ENCODE measurements at regions not wholly inside any gene's neighbourhood (a gene's known extent, or its start where the extent isn't known, plus 50 kb on each side); places are given as distances from the start of the nearest gene placed in this dataset.

- Histone ChIP-seq H3K27me3 (no peaks in the 10 kb centered on the region), H3K4me1 (no peaks in the 10 kb centered on the region), H3K27ac (no peak overlapping the region), H3K36me3 (peaks cover 0 to 8% (median 0%) of the 10 kb centered on the region in 4 donors), H3K9me3 (no peaks in the 10 kb centered on the region), H3K4me3 (no peak overlapping the region)
- in situ Hi-C loops (cut with MboI; ENCODE audit: low pct_ligation_motif_present in 1 of 4, low pct_unique_long_range_greater_than_20kb in 1 of 4, low sequenced_read_pairs in 3 of 4) (no loop called here), intact Hi-C loops (cut with DNase I; ENCODE audit: low total_unique reads) (no loop called here)
- TF ChIP-seq POLR2A (IDR thresholded peaks at IDR 0.05) (no peak), POLR2AphosphoS5 (IDR thresholded peaks at IDR 0.05) (no peak)
- TF ChIP-seq, protein P1, sequence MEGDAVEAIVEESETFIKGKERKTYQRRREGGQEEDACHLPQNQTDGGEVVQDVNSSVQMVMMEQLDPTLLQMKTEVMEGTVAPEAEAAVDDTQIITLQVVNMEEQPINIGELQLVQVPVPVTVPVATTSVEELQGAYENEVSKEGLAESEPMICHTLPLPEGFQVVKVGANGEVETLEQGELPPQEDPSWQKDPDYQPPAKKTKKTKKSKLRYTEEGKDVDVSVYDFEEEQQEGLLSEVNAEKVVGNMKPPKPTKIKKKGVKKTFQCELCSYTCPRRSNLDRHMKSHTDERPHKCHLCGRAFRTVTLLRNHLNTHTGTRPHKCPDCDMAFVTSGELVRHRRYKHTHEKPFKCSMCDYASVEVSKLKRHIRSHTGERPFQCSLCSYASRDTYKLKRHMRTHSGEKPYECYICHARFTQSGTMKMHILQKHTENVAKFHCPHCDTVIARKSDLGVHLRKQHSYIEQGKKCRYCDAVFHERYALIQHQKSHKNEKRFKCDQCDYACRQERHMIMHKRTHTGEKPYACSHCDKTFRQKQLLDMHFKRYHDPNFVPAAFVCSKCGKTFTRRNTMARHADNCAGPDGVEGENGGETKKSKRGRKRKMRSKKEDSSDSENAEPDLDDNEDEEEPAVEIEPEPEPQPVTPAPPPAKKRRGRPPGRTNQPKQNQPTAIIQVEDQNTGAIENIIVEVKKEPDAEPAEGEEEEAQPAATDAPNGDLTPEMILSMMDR (IDR thresholded peaks at IDR 0.05), result no peak
- DNase-seq, result no peak
- 93% methylated on average over 42 of the region's 53 CpGs; no CpG with 5 or more reads in 1 of the 2 donors for WGBS, 2 donors (ENCODE audit: low coverage in 1 of 2)
Observed at GRCh38 chr19:5222821-5223321, 117.7 kb downstream of the PTPRS start.

DNA sequence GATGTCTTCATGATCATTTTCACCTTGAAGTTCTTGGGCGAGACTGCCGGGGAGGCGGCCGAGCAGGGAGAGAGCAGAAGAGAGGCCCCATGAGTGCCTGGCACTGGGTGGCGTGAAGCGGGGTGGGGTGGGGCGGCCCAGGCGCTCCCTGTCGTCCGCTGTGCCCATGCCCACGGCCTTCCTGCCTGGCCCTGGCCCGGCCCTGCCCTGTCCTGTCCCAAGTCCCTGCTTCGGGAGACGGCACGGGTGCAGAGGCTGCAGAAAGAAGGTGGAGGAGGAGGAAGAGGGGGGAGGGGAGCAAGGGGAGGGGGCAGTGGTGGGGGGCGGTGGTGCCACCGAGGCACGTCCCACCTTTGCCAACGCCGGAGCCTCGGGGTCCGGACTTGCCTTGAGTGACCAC is 118.4 kb downstream of the PTPRS start:
- peaks cover 0 to 15% (median 0%) of the 10 kb centered on the region in 4 donors for H3K36me3 ChIP-seq

GRCh38 chr19:5220866-5221265 is 119.7 kb downstream of the PTPRS start:
- H3K36me3 ChIP-seq, result peaks cover 0 to 16% (median 0%) of the 10 kb centered on the region in 4 donors
- TF ChIP-seq POLR2A (IDR thresholded peaks at IDR 0.05) (no peak), EP300 (IDR thresholded peaks at IDR 0.05; ENCODE audit: low read depth) (no peak), POLR2AphosphoS5 (IDR thresholded peaks at IDR 0.05) (no peak)
- TF ChIP-seq, protein P1 (IDR thresholded peaks at IDR 0.05), result no peak
- WGBS, 2 donors (ENCODE audit: low coverage in 1 of 2), result 90 to 100% methylated on average over 4 to 16 of the region's 16 CpGs
- in situ Hi-C loops (cut with MboI; ENCODE audit: low pct_ligation_motif_present in 1 of 4, low pct_unique_long_range_greater_than_20kb in 1 of 4, low sequenced_read_pairs in 3 of 4) (no loop called here), intact Hi-C loops (cut with DNase I; ENCODE audit: low total_unique reads) (no loop called here)
- H3K27ac ChIP-seq, result no peak overlapping the region
- H3K9me3 ChIP-seq, result no peaks in the 10 kb centered on the region
- no peaks in the 10 kb centered on the region for H3K27me3 ChIP-seq
- no peak overlapping the region for H3K4me3 ChIP-seq
- no peaks in the 10 kb centered on the region for H3K4me1 ChIP-seq
- DNase-seq, result no peak

More for the DNA sequence above, 118.4 kb downstream of the PTPRS start:
- no peaks in the 10 kb centered on the region for H3K27me3 ChIP-seq
- WGBS, 2 donors (ENCODE audit: low coverage in 1 of 2), result 91% methylated on average over 22 of the region's 22 CpGs; no CpG with 5 or more reads in 1 of the 2 donors
- no peak overlapping the region for H3K27ac ChIP-seq
- no peaks in the 10 kb centered on the region for H3K9me3 ChIP-seq
- TF ChIP-seq EP300 (IDR thresholded peaks at IDR 0.05; ENCODE audit: low read depth) (no peak), POLR2A (IDR thresholded peaks at IDR 0.05) (no peak), POLR2AphosphoS5 (IDR thresholded peaks at IDR 0.05) (no peak)
- TF ChIP-seq, protein P1 (IDR thresholded peaks at IDR 0.05), result no peak
- DNase-seq, result no peak
- no peak overlapping the region for H3K4me3 ChIP-seq
- intact Hi-C loops (cut with DNase I; ENCODE audit: low total_unique reads), result no loop called here
- H3K4me1 ChIP-seq, result no peaks in the 10 kb centered on the region
- in situ Hi-C loops (cut with MboI; ENCODE audit: low pct_ligation_motif_present in 1 of 4, low pct_unique_long_range_greater_than_20kb in 1 of 4, low sequenced_read_pairs in 3 of 4), result no loop called here

- H3K36me3 ChIP-seq, result peaks cover 0 to 16% (median 0%) of the 10 kb centered on the region in 4 donors
- intact Hi-C loops (cut with DNase I; ENCODE audit: low total_unique reads), result no loop called here
Observed at GRCh38 chr19:5220361-5220760, 120.3 kb downstream of the PTPRS start.

More at GRCh38 chr19:5220361-5220760, 120.3 kb downstream of the PTPRS start:
- 95 to 100% methylated on average over 2 to 5 of the region's 5 CpGs for WGBS, 2 donors (ENCODE audit: low coverage in 1 of 2)
- no peak overlapping the region for H3K4me3 ChIP-seq
- in situ Hi-C loops (cut with MboI; ENCODE audit: low pct_ligation_motif_present in 1 of 4, low pct_unique_long_range_greater_than_20kb in 1 of 4, low sequenced_read_pairs in 3 of 4), result no loop called here
- no peak overlapping the region for H3K27ac ChIP-seq
- no peaks in the 10 kb centered on the region for H3K27me3 ChIP-seq
- no peak for TF ChIP-seq POLR2A (IDR thresholded peaks at IDR 0.05)
- no peaks in the 10 kb centered on the region for H3K4me1 ChIP-seq
- DNase-seq, result no peak
- H3K9me3 ChIP-seq, result no peaks in the 10 kb centered on the region

All from transverse colon (tissue), 4 donors.